ENCODE measurements at regions not wholly inside any gene's neighbourhood (a gene's known extent, or its start where the extent isn't known, plus 50 kb on each side); places are given as distances from the start of the nearest gene placed in this dataset.

GRCh38 chr3:147729641-147730040, 320.5 kb downstream of the ZIC1 start:
- 80 to 89% (median 86%) methylated on average over 2 of the region's 2 CpGs for WGBS, 3 donors
- no peaks in the 10 kb centered on the region for H3K9me3 ChIP-seq

GRCh38 chr3:147730284-147730683, 321.1 kb downstream of the ZIC1 start:
- no peaks in the 10 kb centered on the region for H3K36me3 ChIP-seq (ENCODE audit: insufficient read depth in 1 of 2, low read depth in 1 of 2)
- 47 to 66% (median 53%) methylated on average over 4 of the region's 4 CpGs for WGBS, 3 donors
- intact Hi-C loops (cut with DNase I) = no loop called here
- H3K27me3 ChIP-seq (ENCODE audit: insufficient read depth in 3 of 3, low read length in 2 of 3) = no peaks in the 10 kb centered on the region
- H3K4me3 ChIP-seq = no peak overlapping the region
- no peaks in the 10 kb centered on the region for H3K9me3 ChIP-seq
- TF ChIP-seq, protein P1, sequence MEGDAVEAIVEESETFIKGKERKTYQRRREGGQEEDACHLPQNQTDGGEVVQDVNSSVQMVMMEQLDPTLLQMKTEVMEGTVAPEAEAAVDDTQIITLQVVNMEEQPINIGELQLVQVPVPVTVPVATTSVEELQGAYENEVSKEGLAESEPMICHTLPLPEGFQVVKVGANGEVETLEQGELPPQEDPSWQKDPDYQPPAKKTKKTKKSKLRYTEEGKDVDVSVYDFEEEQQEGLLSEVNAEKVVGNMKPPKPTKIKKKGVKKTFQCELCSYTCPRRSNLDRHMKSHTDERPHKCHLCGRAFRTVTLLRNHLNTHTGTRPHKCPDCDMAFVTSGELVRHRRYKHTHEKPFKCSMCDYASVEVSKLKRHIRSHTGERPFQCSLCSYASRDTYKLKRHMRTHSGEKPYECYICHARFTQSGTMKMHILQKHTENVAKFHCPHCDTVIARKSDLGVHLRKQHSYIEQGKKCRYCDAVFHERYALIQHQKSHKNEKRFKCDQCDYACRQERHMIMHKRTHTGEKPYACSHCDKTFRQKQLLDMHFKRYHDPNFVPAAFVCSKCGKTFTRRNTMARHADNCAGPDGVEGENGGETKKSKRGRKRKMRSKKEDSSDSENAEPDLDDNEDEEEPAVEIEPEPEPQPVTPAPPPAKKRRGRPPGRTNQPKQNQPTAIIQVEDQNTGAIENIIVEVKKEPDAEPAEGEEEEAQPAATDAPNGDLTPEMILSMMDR (IDR thresholded peaks at IDR 0.05) = no peak
- no peak overlapping the region for H3K27ac ChIP-seq
- ATAC-seq (no peak), DNase-seq (no peak)
- H3K4me1 ChIP-seq = peaks cover 6% of the 10 kb centered on the region

More at GRCh38 chr3:147729641-147730040, 320.5 kb downstream of the ZIC1 start:
- no peaks in the 10 kb centered on the region for H3K36me3 ChIP-seq (ENCODE audit: insufficient read depth in 1 of 2, low read depth in 1 of 2)
- peaks cover 6% of the 10 kb centered on the region for H3K4me1 ChIP-seq
- TF ChIP-seq, protein P1 (IDR thresholded peaks at IDR 0.05) = no peak
- H3K4me3 ChIP-seq = no peak overlapping the region
- H3K27me3 ChIP-seq (ENCODE audit: insufficient read depth in 3 of 3, low read length in 2 of 3) = no peaks in the 10 kb centered on the region
- DNase-seq = no peak
- no peak overlapping the region for H3K27ac ChIP-seq
- ATAC-seq = no peak
- intact Hi-C loops (cut with DNase I) = no loop called here

GRCh38 chr3:147733217-147733616, 324.1 kb downstream of the ZIC1 start:
- Histone ChIP-seq H3K27me3 (ENCODE audit: insufficient read depth in 3 of 3, low read length in 2 of 3) (no peaks in the 10 kb centered on the region), H3K27ac (no peak overlapping the region), H3K36me3 (ENCODE audit: insufficient read depth in 1 of 2, low read depth in 1 of 2) (no peaks in the 10 kb centered on the region), H3K4me1 (peaks cover 6% of the 10 kb centered on the region), H3K9me3 (no peaks in the 10 kb centered on the region), H3K4me3 (no peak overlapping the region)
- DNase-seq (no peak), ATAC-seq (no peak)
- TF ChIP-seq, protein P1 (IDR thresholded peaks at IDR 0.05) = no peak
- intact Hi-C loops (cut with DNase I) = no loop called here
- WGBS, 3 donors = 52 to 73% (median 59%) methylated on average over 2 of the region's 2 CpGs

- Histone ChIP-seq H3K4me1 (peaks cover 6% of the 10 kb centered on the region), H3K4me3 (no peak overlapping the region), H3K27ac (no peak overlapping the region), H3K9me3 (no peaks in the 10 kb centered on the region), H3K27me3 (ENCODE audit: insufficient read depth in 3 of 3, low read length in 2 of 3) (no peaks in the 10 kb centered on the region), H3K36me3 (ENCODE audit: insufficient read depth in 1 of 2, low read depth in 1 of 2) (no peaks in the 10 kb centered on the region)
- no peak for ATAC-seq
- WGBS, 3 donors = 79 to 87% (median 84%) methylated on average over 3 of the region's 3 CpGs
- TF ChIP-seq, protein P1 (IDR thresholded peaks at IDR 0.05) = no peak
- no peak for DNase-seq
- intact Hi-C loops (cut with DNase I) = no loop called here
Measured at GRCh38 chr3:147735616-147736015, 326.5 kb downstream of the ZIC1 start.

DNA sequence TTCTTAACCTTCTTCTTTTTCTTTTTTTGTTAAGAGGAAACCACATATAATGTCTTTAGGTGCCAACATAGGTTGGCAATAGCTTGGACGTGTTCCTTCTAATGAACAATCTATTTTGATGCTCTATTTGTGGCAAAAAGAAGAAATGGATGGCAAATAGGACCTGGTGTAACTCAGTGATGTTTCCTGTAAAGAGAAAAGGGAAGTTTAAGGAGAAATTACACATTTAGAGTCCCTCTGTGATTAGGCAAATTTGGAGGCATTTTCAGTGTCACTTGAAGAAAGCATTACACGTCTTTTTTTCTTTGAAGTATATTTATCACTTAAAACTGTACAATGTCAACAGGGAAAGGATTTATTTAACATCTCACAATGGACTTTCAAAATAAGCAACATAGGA, 327.1 kb downstream of the ZIC1 start:
- H3K4me3 ChIP-seq = no peak overlapping the region
- ATAC-seq = no peak
- no peaks in the 10 kb centered on the region for H3K27me3 ChIP-seq (ENCODE audit: insufficient read depth in 3 of 3, low read length in 2 of 3)
- no peak overlapping the region for H3K27ac ChIP-seq
- H3K4me1 ChIP-seq = peaks cover 6% of the 10 kb centered on the region
- TF ChIP-seq, protein P1 (IDR thresholded peaks at IDR 0.05) = no peak
- intact Hi-C loops (cut with DNase I) = no loop called here
- WGBS, 3 donors = 69 to 72% (median 71%) methylated on average over 2 of the region's 2 CpGs
- DNase-seq = no peak
- no peaks in the 10 kb centered on the region for H3K9me3 ChIP-seq
- no peaks in the 10 kb centered on the region for H3K36me3 ChIP-seq (ENCODE audit: insufficient read depth in 1 of 2, low read depth in 1 of 2)
